GM18951 (cell line): ENCODE measurements at regions not wholly inside any gene's neighbourhood (a gene's known extent, or its start where the extent isn't known, plus 50 kb on each side); places are given as distances from the start of the nearest gene placed in this dataset.
"Not testable (repeated sequence)": the region's sequence is repeated elsewhere in the genome, so short reads cannot be mapped to it uniquely, and the experiment has no call there.

Source experiments
- POLR2A ChIP-seq: IDR thresholded peaks from 4 replicates; pipeline ENCODE4 v1.6.1; 2011; ENCODE audit warnings: mild to moderate bottlenecking; ENCODE audit not compliant: insufficient read length, insufficient read depth; ENCODE audit errors: extremely low read depth
- in situ Hi-C: fragments of 300-500 bp; cut with MboI; formaldehyde crosslinking; loops from one replicate; pipeline ENCODE4 v1.12.0; 2022; ENCODE audit warnings: low sequenced_read_pairs, mixed read lengths, inconsistent platforms; ENCODE audit not compliant: unreplicated experiment

DNA sequence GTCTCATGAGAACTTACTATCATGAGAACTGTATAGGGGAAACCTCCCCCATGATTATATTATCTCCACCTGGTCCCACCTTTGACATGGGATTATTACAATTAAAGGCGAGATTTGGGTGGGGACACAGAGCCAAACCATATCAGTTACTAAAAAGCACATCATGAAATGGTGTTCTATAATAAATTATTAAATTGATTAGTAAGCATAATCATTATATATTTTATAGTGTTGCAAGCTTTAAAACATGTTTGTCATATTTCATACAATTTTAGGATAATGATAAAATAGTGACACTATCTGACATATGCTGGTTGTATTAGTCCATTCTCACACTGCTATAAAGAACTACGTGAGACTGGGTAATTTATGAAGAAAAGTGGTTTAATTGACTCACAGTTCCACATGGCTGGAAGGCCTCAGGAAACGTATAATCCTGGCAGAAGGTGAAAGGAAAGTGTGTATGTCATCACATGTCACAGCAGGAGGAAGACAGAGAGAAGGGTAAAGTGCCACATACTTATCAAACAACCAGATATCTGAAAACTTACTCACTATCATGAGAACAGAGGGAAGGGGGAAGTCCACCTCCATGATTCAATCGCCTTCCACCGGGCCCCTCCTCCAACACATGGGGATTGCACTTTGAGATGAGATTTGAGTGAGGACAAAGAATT, 539.2 kb upstream of the OLFM3 start:
- no peak for TF ChIP-seq POLR2A
- in situ Hi-C loops: no loop called here

DNA sequence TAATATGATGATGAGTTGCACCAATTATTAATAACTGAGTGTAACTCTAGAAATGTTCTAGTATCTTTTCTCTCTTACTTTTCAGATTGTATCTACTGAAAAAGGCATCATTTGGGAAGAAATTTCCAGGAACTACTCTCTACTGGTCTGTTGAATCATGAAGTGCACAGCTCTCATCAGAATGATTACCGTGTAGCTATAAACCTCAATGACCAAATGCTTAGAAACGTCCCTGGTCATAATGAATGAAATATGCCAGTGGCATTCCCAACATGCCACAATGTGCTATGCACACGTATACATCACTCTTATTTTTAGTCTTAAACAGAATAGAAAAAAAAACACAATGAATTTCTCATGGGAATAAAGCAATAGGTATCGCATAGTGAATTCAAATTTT, 534.3 kb upstream of the OLFM3 start:
- no peak for TF ChIP-seq POLR2A
- in situ Hi-C loops: no loop called here

DNA sequence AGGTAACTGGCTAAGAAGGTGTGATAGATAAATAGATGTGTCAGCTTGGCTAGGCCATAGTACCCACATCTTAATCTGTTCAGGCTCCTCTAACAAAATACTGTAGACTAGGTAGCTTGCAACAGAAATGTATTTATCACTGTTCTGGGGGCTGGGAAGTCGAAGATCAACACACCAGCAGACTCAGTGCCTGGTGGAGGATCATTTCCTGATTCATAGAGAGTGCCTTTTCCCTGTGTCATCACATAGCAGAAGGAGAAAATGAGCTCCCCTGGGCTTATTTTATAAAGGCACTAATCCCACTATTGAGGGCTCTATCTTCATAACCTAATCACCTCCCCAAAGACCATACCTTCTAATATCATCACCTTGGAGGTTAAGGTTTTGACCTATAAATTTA, 532.7 kb upstream of the OLFM3 start:
- in situ Hi-C loops: no loop called here
- TF ChIP-seq POLR2A: no peak

DNA sequence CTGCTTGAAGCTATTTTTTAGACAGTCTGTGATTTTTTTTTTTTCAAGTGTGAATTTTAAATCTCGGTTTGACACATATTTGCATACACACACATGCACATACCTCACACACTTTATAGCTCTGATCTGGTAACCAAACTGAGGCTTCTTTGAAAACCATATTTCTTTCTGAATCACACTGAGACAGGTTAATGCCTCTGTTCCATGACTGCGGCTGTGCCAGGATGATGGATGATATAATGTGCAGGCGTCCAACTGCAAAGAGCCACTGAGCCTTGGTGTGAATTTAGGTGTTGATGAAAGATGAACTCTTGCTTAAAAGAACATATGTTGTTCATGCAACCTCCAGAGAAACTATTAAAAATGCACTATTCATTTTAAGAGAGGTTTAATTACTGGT, 504.0 kb upstream of the OLFM3 start:
- TF ChIP-seq POLR2A: no peak
- in situ Hi-C loops: no loop called here

DNA sequence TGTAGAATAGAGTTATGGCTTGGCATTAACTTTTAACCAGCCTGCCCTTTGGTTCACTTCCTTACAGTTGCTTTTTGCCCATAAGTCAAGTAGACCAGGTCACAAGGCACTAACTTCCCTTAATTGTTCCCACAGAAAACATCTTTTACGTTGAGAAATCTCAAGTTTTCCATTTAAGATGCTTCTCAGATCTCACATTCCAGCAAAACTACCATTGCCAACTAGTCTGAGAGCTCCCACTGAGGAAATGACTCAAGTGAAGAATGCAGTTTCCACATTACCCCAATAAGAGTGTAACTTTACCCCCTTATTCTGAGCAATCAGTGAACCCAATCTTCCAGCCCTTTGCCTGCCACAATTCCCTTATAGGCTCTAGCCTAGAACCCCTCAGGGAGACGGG, 502.2 kb upstream of the OLFM3 start:
- in situ Hi-C loops: no loop called here
- no peak for TF ChIP-seq POLR2A

DNA sequence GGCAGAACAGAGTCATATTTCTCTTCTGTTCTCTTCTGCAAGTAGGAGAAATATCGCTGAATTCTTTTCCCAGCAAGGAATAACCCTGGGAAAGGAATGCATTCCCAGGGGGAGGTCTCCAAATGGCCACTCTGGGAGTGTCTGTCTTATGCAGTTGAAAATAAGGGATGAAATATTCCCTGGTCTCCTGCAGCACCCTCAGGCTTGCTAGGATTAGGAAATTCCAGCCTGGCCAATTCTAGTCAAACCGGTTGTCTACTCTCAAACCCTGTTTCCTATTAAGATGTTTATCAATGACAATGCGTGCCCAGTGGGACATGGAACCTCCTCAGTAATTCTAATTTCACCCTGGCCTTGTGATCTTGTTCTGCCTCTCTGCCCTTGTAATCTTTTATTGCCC, 501.1 kb upstream of the OLFM3 start:
- in situ Hi-C loops: not testable (repeated sequence)

DNA sequence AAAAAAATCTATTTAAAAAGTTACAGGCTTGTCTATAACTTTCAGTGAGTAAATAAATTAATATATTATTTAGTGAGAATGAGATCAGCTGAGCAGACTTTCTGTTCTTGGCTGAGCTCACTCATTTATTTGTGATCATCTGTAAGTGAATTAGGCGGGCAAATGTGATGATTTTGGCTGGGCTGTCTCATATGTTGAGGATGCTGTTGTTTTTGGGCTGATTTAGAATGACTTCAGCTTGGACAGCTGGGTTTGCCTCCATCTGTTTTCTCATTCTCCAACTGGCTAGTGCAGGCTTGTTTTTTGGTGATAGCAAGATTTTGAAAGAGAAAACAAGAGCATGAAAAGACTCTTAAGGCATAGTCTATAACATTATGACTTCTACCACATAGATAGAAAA, 475.8 kb upstream of the OLFM3 start:
- in situ Hi-C loops: no loop called here
- no peak for TF ChIP-seq POLR2A

DNA sequence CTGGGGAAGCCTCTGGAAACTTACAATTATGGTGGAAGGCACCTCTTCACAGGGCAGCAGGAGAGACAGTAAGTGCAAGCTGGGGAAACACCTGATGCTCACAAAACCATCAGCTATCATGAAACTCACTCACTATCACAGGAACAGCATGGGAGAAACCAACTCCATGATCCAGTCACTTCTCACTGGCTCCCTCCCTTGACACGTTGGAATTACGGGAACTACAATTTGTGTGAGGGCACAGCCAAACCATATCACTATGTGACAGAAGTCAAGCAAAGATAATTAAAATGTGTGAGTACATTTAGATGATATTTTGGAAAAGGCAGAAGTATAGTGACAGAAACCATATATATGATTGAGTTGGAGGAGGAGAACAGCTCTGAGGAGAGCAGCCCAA, 474.0 kb upstream of the OLFM3 start:
- TF ChIP-seq POLR2A: no peak
- in situ Hi-C loops: no loop called here

DNA sequence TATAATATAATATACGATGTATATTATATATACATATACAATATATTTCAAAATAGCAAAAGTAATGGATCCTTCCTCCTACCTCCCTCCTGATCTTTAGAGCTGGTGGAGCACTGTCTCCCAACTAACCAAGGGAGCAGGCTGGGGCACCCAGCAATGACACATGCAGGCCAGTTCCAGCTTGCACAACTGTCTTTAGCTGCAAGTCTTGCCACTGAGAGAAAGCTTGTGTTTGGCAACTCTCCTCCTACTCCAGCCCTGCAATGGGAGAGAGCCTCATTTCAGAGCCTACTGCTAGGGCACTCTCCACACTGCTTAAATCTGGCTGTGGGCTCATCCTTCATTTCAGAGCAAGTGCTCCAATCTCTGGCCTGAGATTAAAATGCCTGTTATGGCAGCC, 469.8 kb upstream of the OLFM3 start:
- TF ChIP-seq POLR2A: no peak
- in situ Hi-C loops: no loop called here

DNA sequence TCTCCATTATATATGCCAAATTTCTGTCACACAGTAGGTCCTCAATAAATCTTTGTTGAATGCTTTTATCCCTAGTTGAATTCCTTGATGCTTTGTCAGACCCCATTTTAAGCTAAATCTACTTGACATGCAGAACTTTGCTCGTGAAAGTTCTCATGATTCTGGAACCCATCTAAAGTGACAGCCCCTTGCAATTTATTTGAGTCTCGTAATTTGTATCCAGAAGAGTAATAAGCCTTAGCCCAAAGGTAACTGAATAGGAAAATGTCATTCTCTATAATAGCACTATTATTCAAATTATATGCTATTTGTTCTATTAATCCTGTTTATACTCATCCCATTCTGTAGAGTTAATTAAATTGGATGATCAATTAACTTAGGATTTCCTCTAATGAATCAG, 466.6 kb upstream of the OLFM3 start:
- in situ Hi-C loops: no loop called here
- no peak for TF ChIP-seq POLR2A

DNA sequence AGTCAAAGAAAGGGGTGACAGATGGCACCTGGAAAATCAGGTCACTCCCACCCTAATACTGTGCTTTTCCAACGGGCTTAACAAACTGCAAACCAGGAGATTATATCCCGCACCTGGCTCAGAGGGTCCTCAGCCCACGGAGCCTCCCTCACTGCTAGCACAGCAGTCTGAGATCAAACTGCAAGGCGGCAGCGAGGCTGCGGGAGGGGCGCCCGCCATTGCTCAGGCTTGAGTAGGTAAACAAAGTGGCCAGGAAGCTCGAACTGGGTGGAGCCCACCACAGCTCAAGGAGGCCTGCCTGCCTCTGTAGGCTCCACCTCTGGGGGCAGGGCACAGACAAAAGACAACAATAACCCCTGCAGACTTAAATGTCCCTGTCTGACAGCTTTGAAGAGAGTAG, 445.6 kb upstream of the OLFM3 start:
- in situ Hi-C loops: loop anchor here (25.0 kb wide), 1 partner anchor 930 kb away; no protein-coding TSS in a partner anchor

DNA sequence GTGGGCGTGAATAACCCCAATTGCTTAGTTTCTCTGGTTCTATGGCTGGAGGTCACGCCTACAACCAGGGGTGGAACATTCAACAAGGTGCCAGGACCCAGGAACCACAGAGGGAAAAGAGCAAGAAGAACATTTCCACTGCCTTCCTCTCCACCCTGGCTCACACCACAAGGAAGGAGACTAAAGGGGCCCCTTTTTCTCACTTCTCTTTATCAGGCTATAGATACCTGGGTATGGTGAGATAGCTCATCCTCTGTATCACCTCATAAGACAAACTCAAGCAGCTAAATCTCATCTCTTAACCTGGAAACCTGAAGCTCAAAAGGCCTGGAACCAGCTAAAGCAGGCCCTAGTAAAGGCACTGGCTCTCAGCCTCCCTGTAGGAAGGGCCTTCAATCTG, 438.8 kb upstream of the OLFM3 start:
- no peak for TF ChIP-seq POLR2A
- in situ Hi-C loops: loop anchor here (25.0 kb wide), 1 partner anchor 923 kb away; no protein-coding TSS in a partner anchor

DNA sequence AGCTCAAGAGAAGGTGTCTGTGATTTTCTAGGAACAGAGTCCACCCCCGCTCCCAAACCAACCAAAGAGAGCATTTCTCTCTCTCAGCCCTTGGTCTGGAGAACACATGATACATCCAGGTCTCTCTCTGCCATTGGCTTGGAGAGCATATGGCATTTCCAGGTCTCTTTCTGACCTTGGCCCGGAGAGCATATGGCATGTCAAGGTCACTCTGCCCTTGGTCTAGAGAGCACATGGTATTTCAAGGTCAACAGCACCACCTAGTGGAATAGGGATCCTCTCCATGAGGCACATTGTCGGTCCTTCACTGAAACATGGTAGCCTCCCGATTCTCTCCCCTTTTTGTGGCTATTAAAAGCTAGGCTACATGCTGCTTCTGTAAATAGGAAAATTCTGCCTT, 437.7 kb upstream of the OLFM3 start:
- in situ Hi-C loops: loop anchor here (25.0 kb wide), 1 partner anchor 922 kb away; no protein-coding TSS in a partner anchor
- TF ChIP-seq POLR2A: no peak

DNA sequence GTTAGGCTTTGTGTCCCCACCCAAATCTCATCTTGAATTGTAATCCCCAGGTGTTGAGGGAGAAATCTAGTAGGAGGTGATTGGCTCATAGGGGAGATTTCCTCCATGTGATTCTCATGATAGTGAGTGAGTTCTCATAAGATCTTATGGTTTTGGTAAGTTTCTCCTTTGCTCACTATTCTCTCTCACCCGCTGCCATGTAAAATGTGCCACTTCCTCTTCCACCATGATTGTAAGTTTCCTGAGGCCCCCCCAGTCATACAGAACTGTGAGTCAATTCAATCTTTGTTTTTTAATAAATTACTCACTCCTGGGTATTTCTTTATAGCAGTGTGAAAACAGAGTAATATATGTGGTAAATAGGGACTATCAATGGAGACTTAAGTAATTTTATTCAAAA, 434.5 kb upstream of the OLFM3 start:
- TF ChIP-seq POLR2A: no peak
- in situ Hi-C loops: loop anchor here (25.0 kb wide), 1 partner anchor 919 kb away; no protein-coding TSS in a partner anchor

DNA sequence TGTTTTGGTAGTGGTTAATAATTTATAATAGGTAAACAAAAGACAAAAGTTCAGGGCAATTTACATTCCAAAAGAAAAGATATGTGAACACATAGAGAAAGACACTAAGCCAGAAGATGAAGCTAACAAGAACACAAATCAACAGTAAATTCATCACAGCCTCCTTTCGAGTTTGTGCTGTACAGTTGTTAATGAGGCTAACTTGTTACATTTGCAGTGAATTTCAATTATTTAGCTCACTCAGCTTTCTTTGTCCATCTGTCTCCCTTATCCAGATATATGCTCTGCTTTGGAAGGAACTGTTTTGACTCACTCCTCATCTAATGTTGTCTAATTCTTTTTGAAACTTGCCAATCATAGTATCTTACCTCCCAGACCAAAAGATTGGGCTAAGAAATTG, 423.3 kb upstream of the OLFM3 start:
- in situ Hi-C loops: no loop called here
- no peak for TF ChIP-seq POLR2A
